Fibroblast of lung (primary cell): ENCODE measurements at regions not wholly inside any gene's neighbourhood (a gene's known extent, or its start where the extent isn't known, plus 50 kb on each side); places are given as distances from the start of the nearest gene placed in this dataset.

ENCODE experiments used
- EZH2 ChIP-seq: IDR thresholded peaks from 2 replicates; pipeline ENCODE4 v1.5.1; 2012; ENCODE audit warnings: low read length, control low read depth, mild to moderate bottlenecking; ENCODE audit errors: missing control alignments
- TF ChIP-seq, protein P1 (sequence below), 2 donors: IDR thresholded peaks in 1 of 2; conservative IDR thresholded peaks in 1 of 2; 1 replicate in 1 of 2; 2 replicates in 1 of 2; pipeline ENCODE4 v1.5.1; 2011 to 2012; ENCODE audit warnings: low read length in 2 of 2, control low read depth in 1 of 2, inconsistent platforms in 1 of 2, low read depth in 1 of 2, mild to moderate bottlenecking in 1 of 2

DNA sequence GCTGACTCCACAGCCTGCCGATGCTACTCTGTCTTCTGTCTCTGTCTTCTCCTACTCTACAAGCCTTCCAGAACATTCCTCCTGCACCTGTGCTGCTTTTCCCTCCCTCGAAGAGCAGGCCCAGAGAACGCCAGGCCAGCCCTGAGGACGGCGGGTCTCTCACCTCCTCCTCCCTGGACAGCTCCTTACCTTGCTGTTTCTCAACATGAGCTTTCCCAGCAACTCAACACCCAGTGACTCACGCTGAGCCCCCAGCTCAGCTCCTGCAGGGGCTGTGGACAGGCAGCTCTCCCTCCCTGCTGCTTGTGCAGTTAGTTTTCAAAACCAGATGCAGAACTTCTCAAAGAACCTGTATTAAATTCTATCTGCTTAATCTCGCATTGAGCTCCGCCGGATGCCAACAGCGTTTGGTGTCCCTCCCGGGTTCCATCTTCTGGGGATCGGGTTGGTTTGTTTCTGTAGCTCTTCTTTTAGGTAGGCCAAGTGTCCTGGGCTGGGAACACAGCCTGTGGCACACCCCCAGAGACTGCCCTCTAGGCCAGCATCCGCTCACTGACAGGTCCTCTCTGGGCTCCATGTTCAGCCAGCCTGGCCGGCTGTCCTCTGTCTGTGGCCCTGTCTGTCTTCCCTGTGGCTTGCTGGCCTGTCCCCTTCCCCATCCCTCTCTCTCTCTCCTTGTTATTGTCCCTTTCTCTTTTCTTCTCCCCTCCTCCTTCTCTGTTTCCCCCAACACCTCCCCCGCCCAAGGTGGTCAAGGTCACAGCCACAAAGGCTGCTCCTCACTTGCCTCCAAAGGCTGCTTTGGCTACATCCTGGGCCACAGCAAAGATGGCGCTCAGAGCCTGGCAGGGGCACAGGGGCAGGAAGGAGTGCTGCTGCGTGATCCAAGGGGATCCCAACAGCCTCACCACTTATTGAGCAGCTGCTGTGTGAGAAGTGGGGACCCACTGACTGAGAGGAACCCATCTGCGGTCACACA is 391.0 kb downstream of the MATN1 start:
- TF ChIP-seq, protein P1, sequence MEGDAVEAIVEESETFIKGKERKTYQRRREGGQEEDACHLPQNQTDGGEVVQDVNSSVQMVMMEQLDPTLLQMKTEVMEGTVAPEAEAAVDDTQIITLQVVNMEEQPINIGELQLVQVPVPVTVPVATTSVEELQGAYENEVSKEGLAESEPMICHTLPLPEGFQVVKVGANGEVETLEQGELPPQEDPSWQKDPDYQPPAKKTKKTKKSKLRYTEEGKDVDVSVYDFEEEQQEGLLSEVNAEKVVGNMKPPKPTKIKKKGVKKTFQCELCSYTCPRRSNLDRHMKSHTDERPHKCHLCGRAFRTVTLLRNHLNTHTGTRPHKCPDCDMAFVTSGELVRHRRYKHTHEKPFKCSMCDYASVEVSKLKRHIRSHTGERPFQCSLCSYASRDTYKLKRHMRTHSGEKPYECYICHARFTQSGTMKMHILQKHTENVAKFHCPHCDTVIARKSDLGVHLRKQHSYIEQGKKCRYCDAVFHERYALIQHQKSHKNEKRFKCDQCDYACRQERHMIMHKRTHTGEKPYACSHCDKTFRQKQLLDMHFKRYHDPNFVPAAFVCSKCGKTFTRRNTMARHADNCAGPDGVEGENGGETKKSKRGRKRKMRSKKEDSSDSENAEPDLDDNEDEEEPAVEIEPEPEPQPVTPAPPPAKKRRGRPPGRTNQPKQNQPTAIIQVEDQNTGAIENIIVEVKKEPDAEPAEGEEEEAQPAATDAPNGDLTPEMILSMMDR (conservative IDR thresholded peaks at IDR 0.05 in 1 of 2, IDR thresholded peaks at IDR 0.05 in 1 of 2; ENCODE audit: low read depth in 1 of 2, low read length in 2 of 2): no peak
- TF ChIP-seq EZH2: no peak
